ENCODE measurements at regions not wholly inside any gene's neighbourhood (a gene's known extent, or its start where the extent isn't known, plus 50 kb on each side); places are given as distances from the start of the nearest gene placed in this dataset.
"Not testable (repeated sequence)": the region's sequence is repeated elsewhere in the genome, so short reads cannot be mapped to it uniquely, and the experiment has no call there.

GRCh38 chr13:28573595-28574373 lies 78.9 kb upstream of the FLT1 start:
- DNase-seq (ENCODE audit: low spot score): no peak

- no peak for DNase-seq (ENCODE audit: low spot score)
These were observed 77.9 kb upstream of the FLT1 start for GRCh38 chr13:28572871-28573270.

- DNase-seq (ENCODE audit: low spot score): not testable (repeated sequence)
These were observed 75.4 kb upstream of the FLT1 start for GRCh38 chr13:28570356-28570755.

- no peak for DNase-seq (ENCODE audit: low spot score)
These were observed 75.0 kb upstream of the FLT1 start for GRCh38 chr13:28569886-28570285.

GRCh38 chr13:28568286-28568685 lies 73.4 kb upstream of the FLT1 start:
- DNase-seq (ENCODE audit: low spot score): no peak

DNA sequence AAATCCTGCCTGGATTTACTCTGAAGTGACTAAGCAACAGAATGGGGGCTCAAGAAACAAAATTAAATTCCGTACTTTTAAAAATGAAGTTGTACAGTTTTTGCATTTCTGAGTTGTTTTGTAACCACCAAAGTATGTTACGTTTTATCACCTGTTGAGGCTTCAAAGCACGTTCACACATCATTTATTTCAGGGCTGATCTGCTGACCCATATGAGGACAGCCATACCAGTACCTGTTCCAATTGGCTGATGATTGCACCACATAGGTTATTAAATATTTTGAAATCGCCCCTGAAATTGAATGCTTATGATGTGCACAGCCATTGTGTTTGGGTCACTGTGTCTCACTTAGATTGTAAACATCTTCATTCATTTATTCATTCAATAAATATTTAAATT lies 72.0 kb upstream of the FLT1 start:
- no peak for DNase-seq (ENCODE audit: low spot score)

GRCh38 chr13:28566283-28566682 lies 71.4 kb upstream of the FLT1 start:
- DNase-seq (ENCODE audit: low spot score): no peak

- DNase-seq (ENCODE audit: low spot score): no peak
These were observed 69.1 kb upstream of the FLT1 start for GRCh38 chr13:28564030-28564429.

GRCh38 chr13:28563609-28564008 lies 68.7 kb upstream of the FLT1 start:
- no peak for DNase-seq (ENCODE audit: low spot score)

DNA sequence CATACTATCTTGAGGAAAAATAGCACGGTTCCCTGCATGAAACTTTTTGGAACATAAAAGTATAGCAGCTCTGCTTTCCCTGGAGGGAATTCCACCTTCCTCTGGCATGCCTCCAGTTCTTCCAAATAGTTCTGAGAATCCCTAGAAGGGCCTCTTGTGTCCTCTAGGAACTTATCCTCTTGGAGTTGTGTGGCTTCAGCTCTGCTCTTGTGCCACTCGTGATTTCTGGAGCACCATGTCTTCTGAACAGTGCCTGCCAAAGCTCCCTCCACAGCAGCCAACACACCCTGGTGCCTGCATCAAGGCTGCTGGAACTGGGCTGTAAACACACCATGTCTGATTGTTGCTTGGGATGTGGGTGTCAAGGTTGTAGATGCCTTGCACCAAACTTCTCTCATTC lies 65.7 kb upstream of the FLT1 start:
- no peak for DNase-seq (ENCODE audit: low spot score)

DNA sequence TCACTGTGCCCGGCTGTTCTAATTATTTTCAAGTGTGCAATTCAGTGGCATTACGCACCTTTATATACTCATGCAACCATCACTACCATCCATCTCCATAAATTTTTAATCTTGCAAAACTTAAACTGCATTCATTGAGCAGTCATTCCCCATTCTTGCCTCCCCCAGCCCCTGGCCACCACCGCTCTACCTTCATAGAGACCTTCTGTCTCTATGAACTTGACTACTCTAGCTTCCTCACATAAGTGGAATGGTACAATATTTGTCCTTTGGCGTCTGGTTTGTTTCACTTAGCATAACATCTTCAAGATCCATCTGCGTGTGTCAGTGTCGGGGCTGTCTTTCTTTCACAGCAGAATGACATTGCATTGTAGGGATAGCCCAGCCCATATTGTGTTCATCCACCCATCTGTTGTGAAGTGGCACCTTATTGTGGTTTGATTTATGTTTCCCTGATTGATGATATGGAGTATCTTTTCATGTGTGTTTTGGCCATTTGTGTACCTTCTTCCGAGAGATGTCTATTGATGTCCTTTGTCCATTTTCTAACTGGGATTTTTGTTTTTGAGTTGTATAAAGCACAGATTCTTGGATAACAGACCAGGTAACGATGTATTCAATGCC lies 64.8 kb upstream of the FLT1 start:
- no peak for DNase-seq (ENCODE audit: low spot score)

DNA sequence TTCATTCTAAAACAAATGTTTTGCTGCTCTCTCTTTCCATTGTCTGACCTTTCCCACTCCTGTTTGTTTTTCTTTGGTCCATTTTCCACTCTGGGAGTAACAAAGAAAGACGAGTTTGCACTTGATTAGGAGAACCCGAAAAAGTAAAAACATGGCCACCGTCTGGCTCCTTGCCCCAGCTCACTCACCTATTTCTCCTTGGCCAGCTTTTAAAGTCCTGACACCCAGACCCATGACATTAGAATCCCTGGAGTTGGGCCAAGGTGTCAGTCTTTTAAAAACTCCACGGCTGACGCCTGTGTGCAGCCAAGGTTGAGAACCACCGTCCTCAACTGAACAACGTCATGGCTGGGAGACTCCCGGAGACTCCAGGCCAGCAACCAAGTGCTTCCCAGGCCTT lies 63.6 kb upstream of the FLT1 start:
- no peak for DNase-seq (ENCODE audit: low spot score)

- peak; percentile 33 for DNase-seq (ENCODE audit: low spot score)
These were observed 63.0 kb upstream of the FLT1 start for GRCh38 chr13:28557725-28558520.

DNA sequence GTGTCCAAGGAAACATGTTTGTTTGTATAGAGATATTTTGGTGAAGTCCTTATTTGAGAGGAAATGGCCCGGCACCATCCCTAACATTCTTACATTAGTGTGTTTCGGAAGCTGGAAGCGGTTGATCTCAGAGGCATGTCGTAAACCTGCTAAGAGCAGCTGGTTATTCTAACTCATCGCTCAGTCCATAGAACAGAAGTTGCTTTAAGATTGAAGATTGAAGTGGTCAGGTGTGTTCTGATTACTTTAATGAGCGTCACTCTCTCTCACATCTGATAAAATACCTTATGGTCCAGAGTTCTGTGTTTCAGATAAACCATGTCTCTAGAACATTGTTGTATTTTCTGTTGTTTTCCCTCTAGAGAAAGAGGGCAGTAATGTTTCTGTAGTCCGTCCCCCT lies 60.2 kb upstream of the FLT1 start:
- DNase-seq (ENCODE audit: low spot score): no peak

GRCh38 chr13:28553971-28554370 lies 59.0 kb upstream of the FLT1 start:
- DNase-seq (ENCODE audit: low spot score): no peak

GRCh38 chr13:28552288-28552687 lies 57.4 kb upstream of the FLT1 start:
- no peak for DNase-seq (ENCODE audit: low spot score)

DNA sequence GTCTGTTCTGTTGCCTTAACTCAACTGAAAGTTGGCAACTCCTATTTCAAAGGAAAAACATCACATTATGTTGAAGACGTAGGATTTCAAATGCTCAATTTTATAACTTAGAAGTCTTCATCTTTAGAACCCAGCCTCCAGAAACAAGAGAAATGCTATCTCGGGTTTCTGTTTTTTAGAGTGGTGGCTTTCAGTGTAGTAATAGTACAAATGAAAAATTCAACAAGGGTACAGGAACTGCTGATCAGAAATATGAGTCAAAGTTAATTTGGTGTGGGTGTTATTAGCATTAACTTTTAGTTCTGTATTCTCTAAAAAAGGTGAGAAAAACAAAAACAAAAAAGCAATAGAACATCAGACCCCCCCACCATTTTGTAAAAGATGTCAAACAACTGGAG lies 56.6 kb upstream of the FLT1 start:
- DNase-seq (ENCODE audit: low spot score): no peak

GRCh38 chr13:28550721-28551497 lies 56.0 kb upstream of the FLT1 start:
- DNase-seq (ENCODE audit: low spot score): no peak

DNA sequence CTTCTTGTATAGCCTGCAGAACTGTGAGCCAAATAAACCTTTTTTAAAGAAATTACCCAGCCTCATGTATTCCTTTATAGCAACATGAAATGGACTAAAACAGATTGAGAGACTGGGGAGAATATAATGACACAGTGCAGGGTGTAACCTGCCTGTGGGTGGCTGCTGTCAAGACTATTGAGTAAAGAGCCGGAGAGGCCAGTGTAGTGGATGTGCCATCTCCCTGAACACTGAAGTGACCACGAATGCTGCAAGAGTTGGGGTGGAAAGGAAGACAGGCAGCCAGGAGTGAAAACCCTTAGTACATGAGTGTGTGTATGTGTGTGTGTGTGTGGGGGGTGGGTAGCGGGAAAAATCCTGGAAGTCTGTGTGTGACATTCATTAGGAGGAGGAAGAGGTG lies 55.2 kb upstream of the FLT1 start:
- no peak for DNase-seq (ENCODE audit: low spot score)

DNA sequence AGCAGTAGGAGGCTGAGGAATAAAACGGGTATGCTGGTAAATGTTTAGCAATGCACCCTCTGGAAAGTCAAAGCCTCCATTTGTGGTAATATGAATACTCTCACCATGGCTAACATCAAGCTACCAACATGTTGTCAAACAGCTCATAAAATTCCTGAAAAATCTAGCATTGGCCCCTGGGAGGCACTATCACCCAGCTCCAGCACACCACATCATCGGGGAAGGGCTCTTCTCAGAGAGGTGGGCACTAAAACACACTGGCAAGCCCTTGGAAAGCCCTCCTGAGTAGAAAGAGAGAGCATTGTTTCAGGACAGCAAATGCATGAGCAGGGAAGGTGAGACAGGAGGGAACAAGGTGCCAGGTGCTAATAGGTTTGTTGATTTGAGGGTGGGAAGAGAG lies 53.9 kb upstream of the FLT1 start:
- no peak for DNase-seq (ENCODE audit: low spot score)

- DNase-seq (ENCODE audit: low spot score): no peak
These were observed 53.5 kb upstream of the FLT1 start for GRCh38 chr13:28548468-28548867.

- no peak for DNase-seq (ENCODE audit: low spot score)
These were observed 50.8 kb upstream of the FLT1 start for GRCh38 chr13:28545583-28546333.
